ENCODE measurements at regions not wholly inside any gene's neighbourhood (a gene's known extent, or its start where the extent isn't known, plus 50 kb on each side); places are given as distances from the start of the nearest gene placed in this dataset.

GRCh38 chr2:71843391-71843850 is 304.2 kb downstream of the CYP26B1 start:
- TF ChIP-seq CTCF (IDR thresholded peaks at IDR 0.05) (no peak), POLR2A (IDR thresholded peaks at IDR 0.05) (no peak)
